Caco-2 (cell line): ENCODE measurements at regions not wholly inside any gene's neighbourhood (a gene's known extent, or its start where the extent isn't known, plus 50 kb on each side); places are given as distances from the start of the nearest gene placed in this dataset.

Experiments
- BruUV-seq: library from RNA; stranded (reverse); fragments of 400-500 nt; replicated peaks from 2 replicates; lab custom pipeline; 2021; lab: Mats Ljungman, UMichigan
- CTCF ChIA-PET: fragments of 300-600 bp; sonication (Branson Sonifier 250); formaldehyde crosslinking; loops from one replicate; lab custom pipeline; 2022; ENCODE audit warnings: antibody characterized with exemption; lab: Charles Lee
- POLR2A ChIA-PET: fragments of 300-600 bp; sonication (Branson Sonifier 250); formaldehyde crosslinking; loops from one replicate; lab custom pipeline; 2022; ENCODE audit warnings: antibody characterized with exemption; lab: Charles Lee
- DNase-seq, 2 experiments: peaks; one replicate each; pipeline versions ENCODE4 v3.0.0 to v3.0.0-alpha.2; 2020 to 2022
- H3K27me3 ChIP-seq: replicated peaks from 2 replicates; pipeline ENCODE4 v1.6.0; 2011; ENCODE audit warnings: low read length; ENCODE audit not compliant: control insufficient read depth, insufficient read depth
- H3K36me3 ChIP-seq: 2 replicates; pipeline ENCODE4 v1.5.1; 2011; ENCODE audit warnings: low read length; ENCODE audit not compliant: control insufficient read depth, insufficient read depth
- H3K4me1 ChIP-seq: fragments of 250-450 bp; sonication (Bioruptor Pico); 2 replicates; pipeline ENCODE4 v1.5.1; 2020; ENCODE audit warnings: mild to moderate bottlenecking
- H3K4me3 ChIP-seq: 2 replicates; pipeline ENCODE4 v1.5.1; 2011; ENCODE audit warnings: low read depth, mild to moderate bottlenecking, control low read depth, low read length
- H3K9me3 ChIP-seq: fragments of 250-450 bp; sonication (Bioruptor Pico); 2 replicates; pipeline ENCODE4 v1.5.1; 2020; ENCODE audit warnings: mild to moderate bottlenecking, moderate library complexity
- H3K27ac Mint-ChIP-seq: one replicate; pipeline ENCODE4 v1.8.0; 2022; ENCODE audit warnings: mixed read lengths; ENCODE audit not compliant: unreplicated experiment
- H3K27me3 Mint-ChIP-seq: one replicate; pipeline ENCODE4 v1.8.0; 2022; ENCODE audit warnings: mixed read lengths; ENCODE audit not compliant: insufficient read depth, unreplicated experiment
- H3K36me3 Mint-ChIP-seq: one replicate; pipeline ENCODE4 v1.8.0; 2022; ENCODE audit warnings: mild to moderate bottlenecking, mixed read lengths; ENCODE audit not compliant: insufficient read depth, unreplicated experiment
- H3K4me1 Mint-ChIP-seq: one replicate; pipeline ENCODE4 v1.8.0; 2022; ENCODE audit warnings: low read depth, mixed read lengths; ENCODE audit not compliant: unreplicated experiment
- H3K4me3 Mint-ChIP-seq: one replicate; pipeline ENCODE4 v1.8.0; 2022; ENCODE audit warnings: mild to moderate bottlenecking, moderate library complexity, mixed read lengths; ENCODE audit not compliant: unreplicated experiment
- H3K9me3 Mint-ChIP-seq: one replicate; pipeline ENCODE4 v1.8.0; 2022; ENCODE audit warnings: mixed read lengths; ENCODE audit not compliant: unreplicated experiment
- CTCF ChIP-seq, 2 experiments: fragments of 200-600 bp in 1 of 2; IDR thresholded peaks; 1 replicate in 1 of 2; 2 replicates in 1 of 2; pipeline versions ENCODE4 v1.5.1 to v1.8.0; 2011 to 2022; ENCODE audit warnings: antibody characterized with exemption in 1 of 2, control low read depth in 1 of 2, inconsistent platforms in 1 of 2, low read depth in 1 of 2, low read length in 1 of 2, mild to moderate bottlenecking in 1 of 2, moderate library complexity in 1 of 2; ENCODE audit not compliant: insufficient read depth in 1 of 2, severe bottlenecking in 1 of 2, unreplicated experiment in 1 of 2
- intact Hi-C: fragments of 100-400 bp; cut with micrococcal nuclease; formaldehyde crosslinking; loops from one replicate; pipeline ENCODE4 v1.10.0; 2022; ENCODE audit not compliant: unreplicated experiment

DNA sequence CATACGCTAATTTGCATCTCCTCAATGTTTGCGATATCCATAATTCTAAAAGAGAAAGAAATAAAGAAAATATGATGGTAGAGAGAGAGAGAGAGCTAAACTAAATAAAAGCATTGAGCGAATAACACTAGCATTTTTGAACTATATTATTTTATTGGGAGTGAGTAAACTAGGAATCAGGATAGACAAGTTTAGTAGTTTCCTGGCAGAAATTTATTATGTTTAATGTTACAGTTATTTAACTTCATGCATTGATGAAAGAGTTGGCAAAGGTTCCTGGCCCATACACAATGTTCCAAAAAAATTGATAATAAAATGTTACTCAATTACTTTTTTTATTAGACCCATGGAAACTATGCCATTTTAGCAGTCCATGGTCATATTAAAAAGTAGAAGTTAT lies 1708.2 kb upstream of the CDH6 start:
- Mint-ChIP-seq H3K27me3 (no peaks in the 10 kb centered on the region), H3K36me3 (no peaks in the 10 kb centered on the region), H3K4me1 (no peaks in the 10 kb centered on the region), H3K9me3 (no peaks in the 10 kb centered on the region), H3K27ac (no peak overlapping the region), H3K4me3 (no peak overlapping the region)
- Histone ChIP-seq H3K4me3 (no peak overlapping the region), H3K9me3 (no peaks in the 10 kb centered on the region; the same call in none of the 2 replicates), H3K36me3 (no peaks in the 10 kb centered on the region), H3K4me1 (no peaks in the 10 kb centered on the region), H3K27me3 (no peaks in the 10 kb centered on the region)
- POLR2A ChIA-PET: no interaction called here
- intact Hi-C loops: no loop called here
- no peak for TF ChIP-seq CTCF (IDR thresholded peaks at IDR 0.05; ENCODE audit: insufficient read depth in 1 of 2, low read depth in 1 of 2, low read length in 1 of 2, severe bottlenecking in 1 of 2, unreplicated experiment in 1 of 2)
- CTCF ChIA-PET: no interaction called here
- BruUV-seq: no TSS peak
- DNase-seq: no peak

GRCh38 chr5:29469581-29469980 lies 1723.9 kb upstream of the CDH6 start:
- intact Hi-C loops: no loop called here
- no peaks in the 10 kb centered on the region for H3K9me3 Mint-ChIP-seq
- BruUV-seq: no TSS peak
- H3K4me1 ChIP-seq: no peaks in the 10 kb centered on the region
- ChIA-PET POLR2A (no interaction called here), CTCF (no interaction called here)
- no peaks in the 10 kb centered on the region for H3K36me3 Mint-ChIP-seq
- TF ChIP-seq CTCF (IDR thresholded peaks at IDR 0.05; ENCODE audit: insufficient read depth in 1 of 2, low read depth in 1 of 2, low read length in 1 of 2, severe bottlenecking in 1 of 2, unreplicated experiment in 1 of 2): no peak
- H3K4me1 Mint-ChIP-seq: no peaks in the 10 kb centered on the region
- peaks cover 4% of the 10 kb centered on the region for H3K27me3 Mint-ChIP-seq
- no peaks in the 10 kb centered on the region for H3K9me3 ChIP-seq
- H3K27ac Mint-ChIP-seq: no peak overlapping the region
- DNase-seq: no peak
- no peaks in the 10 kb centered on the region for H3K27me3 ChIP-seq
- H3K4me3 Mint-ChIP-seq: no peak overlapping the region
- no peak overlapping the region for H3K4me3 ChIP-seq
- H3K36me3 ChIP-seq: no peaks in the 10 kb centered on the region

DNA sequence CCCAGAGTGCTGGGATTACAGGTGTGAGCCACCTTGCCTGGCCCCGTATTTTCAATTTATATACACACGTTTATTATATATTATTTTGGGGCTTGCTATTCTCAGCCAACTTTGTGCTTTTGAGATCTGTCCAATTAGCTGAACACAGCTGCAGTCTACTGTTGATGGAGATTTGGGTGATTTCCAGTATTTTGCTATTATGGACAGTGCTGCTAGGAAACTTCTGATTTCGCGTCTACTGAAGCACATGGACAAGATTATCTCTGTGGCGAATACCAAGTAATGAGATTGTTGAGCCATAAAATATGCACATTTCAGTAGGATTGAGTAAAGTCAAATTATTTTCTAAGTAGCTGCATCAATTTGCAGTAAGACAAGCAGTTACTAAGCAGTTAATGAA lies 1731.2 kb upstream of the CDH6 start:
- no peaks in the 10 kb centered on the region for H3K27me3 ChIP-seq
- no TSS peak for BruUV-seq
- no peak overlapping the region for H3K4me3 ChIP-seq
- Mint-ChIP-seq H3K4me3 (no peak overlapping the region), H3K27ac (no peak overlapping the region), H3K36me3 (no peaks in the 10 kb centered on the region), H3K4me1 (no peaks in the 10 kb centered on the region), H3K9me3 (no peaks in the 10 kb centered on the region), H3K27me3 (no peaks in the 10 kb centered on the region)
- POLR2A ChIA-PET: no interaction called here
- no peaks in the 10 kb centered on the region for H3K9me3 ChIP-seq
- DNase-seq: no peak
- CTCF ChIA-PET: no interaction called here
- no peak for TF ChIP-seq CTCF (IDR thresholded peaks at IDR 0.05; ENCODE audit: insufficient read depth in 1 of 2, low read depth in 1 of 2, low read length in 1 of 2, severe bottlenecking in 1 of 2, unreplicated experiment in 1 of 2)
- no peaks in the 10 kb centered on the region for H3K4me1 ChIP-seq
- intact Hi-C loops: no loop called here
- no peaks in the 10 kb centered on the region for H3K36me3 ChIP-seq
